ENCODE measurements at regions not wholly inside any gene's neighbourhood (a gene's known extent, or its start where the extent isn't known, plus 50 kb on each side); places are given as distances from the start of the nearest gene placed in this dataset.

DNA sequence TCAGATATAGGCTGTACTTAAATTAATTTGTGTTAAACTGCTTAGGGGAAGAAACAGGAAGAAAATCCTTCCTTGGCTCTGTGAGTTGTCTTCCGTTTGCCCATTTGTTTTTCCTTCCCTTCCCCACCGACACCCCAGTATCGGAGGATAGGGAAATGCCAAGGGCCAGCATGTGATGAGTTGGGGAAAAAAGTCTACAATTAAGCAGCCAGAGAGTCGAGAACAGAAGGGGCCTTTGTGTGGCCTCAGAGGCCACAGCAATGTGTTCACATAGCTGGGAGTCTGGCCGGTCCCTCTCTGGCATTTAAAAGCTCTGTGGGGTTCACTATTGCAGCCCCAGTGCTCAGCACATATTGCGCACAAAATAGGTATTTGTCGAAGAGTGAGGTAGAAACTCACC lies 489.3 kb downstream of the MATN1 start:
- no peak for DNase-seq
- H3K27me3 ChIP-seq: no peaks in the 10 kb centered on the region
- in situ Hi-C loops (cut with MboI; ENCODE audit: low sequenced_read_pairs in 4 of 4): no loop called here
- ATAC-seq: no peak
- H3K4me3 ChIP-seq: no peak overlapping the region
- no peak for TF ChIP-seq CTCF (IDR thresholded peaks at IDR 0.05 in 4 of 5, conservative IDR thresholded peaks at IDR 0.05 in 1 of 5)
- TF ChIP-seq POLR2A (IDR thresholded peaks at IDR 0.05): no peak
- H3K4me1 ChIP-seq: no peaks in the 10 kb centered on the region
- no peaks in the 10 kb centered on the region for H3K36me3 ChIP-seq
- H3K9me3 ChIP-seq: no peaks in the 10 kb centered on the region
- no peak overlapping the region for H3K27ac ChIP-seq
- intact Hi-C loops (cut with DNase I; ENCODE audit: low total_unique reads): no loop called here

DNA sequence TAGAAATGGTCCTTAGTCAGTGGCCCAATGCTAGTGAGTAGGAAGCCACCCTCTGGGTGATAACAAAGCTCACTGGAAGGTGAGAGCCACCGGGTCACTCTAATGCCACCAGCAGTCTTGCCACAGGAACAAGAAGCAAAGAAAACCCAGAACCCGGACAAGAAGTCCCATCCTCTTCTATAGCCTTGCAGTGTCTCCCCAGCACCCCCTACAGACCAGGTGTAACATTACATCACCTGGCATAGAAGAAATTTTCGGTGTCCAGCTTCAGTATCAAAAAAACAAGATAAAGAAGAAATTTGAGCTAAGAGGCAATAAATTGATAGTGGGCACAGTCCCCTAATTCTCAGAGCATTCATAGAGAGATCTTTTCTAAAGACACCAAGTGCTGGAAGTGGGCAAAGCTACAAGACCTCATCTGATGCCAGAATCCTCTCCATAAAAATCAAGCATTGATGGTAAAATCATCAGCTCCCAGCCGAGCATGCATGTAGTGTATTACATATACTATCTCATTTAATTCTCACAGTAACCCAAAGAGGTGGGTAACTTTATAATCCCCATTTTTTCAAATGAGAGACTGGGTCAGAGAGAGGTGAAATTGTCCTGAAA lies 491.0 kb downstream of the MATN1 start:
- H3K27me3 ChIP-seq: no peaks in the 10 kb centered on the region

DNA sequence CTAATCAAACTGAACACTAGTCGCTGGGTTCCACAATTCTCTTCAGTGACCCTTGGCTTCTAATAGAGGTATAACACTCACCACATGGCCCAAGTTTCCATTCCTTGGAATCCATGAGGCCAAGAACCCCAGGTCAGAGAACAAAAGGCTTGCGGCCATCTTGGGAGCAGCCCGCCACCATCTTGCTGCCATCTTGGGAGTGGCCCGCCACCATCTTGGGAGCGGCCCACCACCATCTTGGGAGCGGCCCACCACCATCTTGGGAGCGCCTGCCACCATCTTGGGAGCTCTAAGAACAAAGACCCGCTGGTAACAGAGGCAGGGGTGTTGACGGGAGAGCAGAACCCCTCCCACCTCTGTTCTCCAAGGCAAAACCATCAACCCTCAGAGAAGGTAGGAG lies 493.4 kb downstream of the MATN1 start:
- Histone ChIP-seq H3K4me1 (no peaks in the 10 kb centered on the region), H3K27ac (no peak overlapping the region), H3K36me3 (no peaks in the 10 kb centered on the region), H3K27me3 (no peaks in the 10 kb centered on the region), H3K9me3 (no peaks in the 10 kb centered on the region), H3K4me3 (no peak overlapping the region)
- in situ Hi-C loops (cut with MboI; ENCODE audit: low sequenced_read_pairs in 4 of 4) (no loop called here), intact Hi-C loops (cut with DNase I; ENCODE audit: low total_unique reads) (no loop called here)
- ATAC-seq (no peak), DNase-seq (no peak)
- no peak for TF ChIP-seq CTCF (IDR thresholded peaks at IDR 0.05 in 4 of 5, conservative IDR thresholded peaks at IDR 0.05 in 1 of 5)
- no peak for TF ChIP-seq POLR2A (IDR thresholded peaks at IDR 0.05)

More for the DNA sequence above, 491.0 kb downstream of the MATN1 start:
- no peak overlapping the region for H3K4me3 ChIP-seq
- in situ Hi-C loops (cut with MboI; ENCODE audit: low sequenced_read_pairs in 4 of 4): no loop called here
- H3K4me1 ChIP-seq: no peaks in the 10 kb centered on the region
- H3K36me3 ChIP-seq: no peaks in the 10 kb centered on the region
- peak in 1 of 5 experiments; percentile 24 for TF ChIP-seq CTCF (IDR thresholded peaks at IDR 0.05 in 4 of 5, conservative IDR thresholded peaks at IDR 0.05 in 1 of 5)
- TF ChIP-seq POLR2A (IDR thresholded peaks at IDR 0.05): no peak
- no peak for DNase-seq
- no peaks in the 10 kb centered on the region for H3K9me3 ChIP-seq
- no peak overlapping the region for H3K27ac ChIP-seq
- intact Hi-C loops (cut with DNase I; ENCODE audit: low total_unique reads): no loop called here
- no peak for ATAC-seq

DNA sequence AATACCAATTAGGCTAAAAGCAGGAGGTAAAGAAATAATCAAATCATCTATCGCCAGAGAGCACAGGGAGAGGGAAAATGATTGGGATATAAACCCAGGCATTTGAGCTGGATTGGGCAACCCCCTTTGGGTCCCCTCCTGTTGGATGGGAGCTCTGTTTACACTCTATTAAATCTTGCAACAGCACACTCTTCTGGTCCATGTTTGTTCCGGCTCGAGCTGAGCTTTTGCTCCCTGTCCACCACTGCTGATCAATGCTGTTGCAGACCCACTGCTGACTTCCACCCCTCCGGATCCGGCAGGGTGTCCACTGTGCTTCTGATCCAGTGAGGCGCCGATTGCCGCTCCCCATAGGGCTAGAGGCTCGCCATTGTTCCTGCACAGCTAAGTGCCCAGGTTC lies 493.8 kb downstream of the MATN1 start:
- no peak overlapping the region for H3K4me3 ChIP-seq
- intact Hi-C loops (cut with DNase I; ENCODE audit: low total_unique reads): no loop called here

More for the DNA sequence above, 493.8 kb downstream of the MATN1 start:
- no peak overlapping the region for H3K27ac ChIP-seq
- H3K27me3 ChIP-seq: no peaks in the 10 kb centered on the region
- no peak for ATAC-seq
- in situ Hi-C loops (cut with MboI; ENCODE audit: low sequenced_read_pairs in 4 of 4): no loop called here
- H3K9me3 ChIP-seq: no peaks in the 10 kb centered on the region
- TF ChIP-seq POLR2A (IDR thresholded peaks at IDR 0.05) (no peak), CTCF (IDR thresholded peaks at IDR 0.05 in 4 of 5, conservative IDR thresholded peaks at IDR 0.05 in 1 of 5) (no peak)
- H3K4me1 ChIP-seq: no peaks in the 10 kb centered on the region
- no peak for DNase-seq
- no peaks in the 10 kb centered on the region for H3K36me3 ChIP-seq

Data from gastrocnemius medialis (tissue), 4 donors.